IPS-18c (cell line): ENCODE measurements at regions not wholly inside any gene's neighbourhood (a gene's known extent, or its start where the extent isn't known, plus 50 kb on each side); places are given as distances from the start of the nearest gene placed in this dataset.
A peak's percentile ranks its signal among the peaks of the same experiment; 100 is the strongest.
"Not testable (repeated sequence)": the region's sequence is repeated elsewhere in the genome, so short reads cannot be mapped to it uniquely, and the experiment has no call there.

Experiments used
- H3K4me3 ChIP-seq: 2 replicates; pipeline ENCODE4 v1.7.0; 2013; ENCODE audit warnings: low read depth, mild to moderate bottlenecking, low read length, moderate library complexity; ENCODE audit not compliant: insufficient read depth
- H3K9me3 ChIP-seq: one replicate; pipeline ENCODE4 v1.6.1; 2013; ENCODE audit warnings: mild to moderate bottlenecking, low read length, moderate library complexity; ENCODE audit not compliant: control insufficient read depth, insufficient read depth

DNA sequence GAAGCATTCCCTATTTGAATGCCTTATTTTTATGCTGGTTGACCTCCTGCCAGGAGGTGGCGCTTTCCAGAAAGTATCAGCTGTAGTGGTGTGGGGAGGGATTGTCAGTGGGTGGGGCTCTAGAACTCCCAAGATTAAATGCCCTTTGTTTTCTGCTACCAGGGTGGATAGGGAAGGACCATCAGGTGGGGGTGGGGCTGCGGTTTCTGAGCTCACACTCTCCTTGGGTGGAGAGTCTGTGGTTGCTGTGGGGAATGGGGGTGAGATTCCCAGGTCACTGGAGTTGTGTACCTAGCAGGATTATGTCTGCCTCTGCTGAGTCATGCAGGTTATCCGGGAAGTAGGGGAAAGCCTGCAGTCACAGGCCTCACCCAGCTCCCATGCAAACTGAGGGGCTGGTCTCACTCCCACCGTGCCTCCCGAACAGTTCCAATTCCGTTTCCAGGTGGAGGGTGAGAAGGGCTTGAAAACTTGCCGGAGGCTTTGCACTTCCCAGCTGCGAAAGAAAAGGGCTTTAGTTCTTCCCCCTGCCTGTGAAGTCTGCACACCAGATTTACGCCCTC is 68.3 kb downstream of the ALG10B start:
- peak overlapping the region; percentile 41; the same call in 1 of the 2 replicates for H3K4me3 ChIP-seq

DNA sequence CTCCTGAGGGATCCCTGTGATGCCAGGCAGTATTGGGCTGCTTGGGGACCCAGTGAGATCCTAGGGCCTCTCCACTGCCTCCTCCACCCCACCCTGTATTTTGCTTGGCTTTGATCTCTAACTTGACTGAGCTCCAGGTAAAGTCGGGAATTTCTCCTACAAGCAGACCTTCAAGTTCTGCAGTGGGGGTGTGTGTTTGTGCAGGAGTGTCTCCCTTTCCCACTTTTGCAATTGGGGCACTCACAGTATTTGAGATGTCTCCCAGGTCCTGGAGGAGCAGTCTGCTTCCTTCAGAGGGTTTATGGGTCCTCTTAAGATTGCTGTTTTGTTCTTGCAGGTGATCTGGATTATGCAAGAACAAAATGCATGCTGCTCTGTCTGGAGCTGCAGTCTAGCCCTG is 68.9 kb downstream of the ALG10B start:
- peak overlapping the region; percentile 41; the same call in 1 of the 2 replicates for H3K4me3 ChIP-seq
- no peaks in the 10 kb centered on the region for H3K9me3 ChIP-seq

More for the DNA sequence above, 68.3 kb downstream of the ALG10B start:
- no peaks in the 10 kb centered on the region for H3K9me3 ChIP-seq

DNA sequence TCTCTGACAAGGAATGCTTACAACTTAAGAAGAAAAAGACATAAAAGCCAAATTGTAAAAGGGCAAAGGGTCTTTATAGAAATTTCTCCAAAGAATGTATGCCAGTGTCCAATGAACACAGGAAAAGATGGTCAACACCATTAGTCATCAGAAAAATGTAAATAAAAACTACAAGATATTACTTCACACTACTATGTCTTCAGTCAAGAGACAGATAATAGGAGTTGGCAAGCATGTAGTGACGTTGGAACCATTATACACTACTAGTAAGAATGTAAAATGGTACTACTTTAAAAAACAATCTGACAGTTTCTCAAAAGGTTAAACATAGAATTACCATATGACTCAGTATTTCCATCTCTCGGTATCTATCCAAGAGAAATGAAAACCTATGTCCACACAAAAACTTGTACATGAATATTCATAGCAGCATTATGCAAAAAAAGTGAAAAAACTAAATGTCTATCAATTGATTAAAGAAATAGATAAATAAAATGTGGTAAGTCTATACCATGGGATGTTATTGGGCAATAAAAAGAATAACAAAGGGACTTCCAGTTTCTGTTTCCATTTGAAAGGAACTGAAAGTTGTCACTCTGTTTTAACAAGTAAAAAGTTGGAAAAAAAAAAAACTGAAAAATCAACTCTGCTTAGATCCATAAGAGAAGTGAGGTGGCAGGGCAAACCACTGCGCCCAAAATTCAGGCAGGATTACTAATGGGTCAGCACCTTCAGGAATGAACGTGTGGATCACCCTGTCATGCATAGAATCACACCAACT is 69.8 kb downstream of the ALG10B start:
- no peak overlapping the region for H3K4me3 ChIP-seq
- no peaks in the 10 kb centered on the region for H3K9me3 ChIP-seq

DNA sequence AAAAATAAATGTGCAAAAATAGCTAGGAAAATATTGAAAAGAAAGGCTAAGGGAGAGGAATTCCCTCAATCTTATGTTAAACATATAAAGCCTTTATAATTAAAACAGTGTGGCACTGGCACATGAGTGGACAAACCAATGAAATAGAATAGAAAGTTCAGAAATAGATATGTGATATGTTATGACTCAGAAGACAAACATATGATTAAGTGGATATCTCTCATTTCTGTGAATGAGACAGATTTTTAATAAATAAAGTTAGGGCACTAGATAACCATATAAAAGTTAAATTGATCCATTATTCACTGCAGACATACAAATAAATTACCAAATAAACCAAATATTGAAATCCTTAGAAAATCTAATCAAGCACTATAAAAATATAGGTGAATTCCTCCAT is 73.0 kb downstream of the ALG10B start:
- no peak overlapping the region for H3K4me3 ChIP-seq

DNA sequence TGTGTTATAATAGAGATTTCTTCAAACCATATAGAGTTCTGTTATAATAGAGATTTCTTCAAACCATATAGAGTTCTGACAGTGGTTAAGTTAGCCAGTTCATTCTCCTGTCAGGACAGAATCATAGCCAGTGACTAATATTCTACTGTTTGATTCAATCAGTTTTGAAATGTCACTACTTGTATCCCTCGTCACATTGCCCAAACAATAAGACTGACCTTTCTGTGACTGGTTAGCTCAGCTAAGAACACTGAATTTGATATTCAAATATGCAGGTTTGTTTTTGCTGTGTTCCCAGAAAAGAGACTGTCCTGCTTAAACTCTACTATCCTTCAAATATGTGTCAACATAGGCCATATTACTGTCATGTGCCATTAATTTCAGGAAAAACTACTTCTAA is 74.4 kb downstream of the ALG10B start:
- H3K9me3 ChIP-seq, result no peaks in the 10 kb centered on the region
- H3K4me3 ChIP-seq, result no peak overlapping the region

More for the DNA sequence above, 73.0 kb downstream of the ALG10B start:
- no peaks in the 10 kb centered on the region for H3K9me3 ChIP-seq

DNA sequence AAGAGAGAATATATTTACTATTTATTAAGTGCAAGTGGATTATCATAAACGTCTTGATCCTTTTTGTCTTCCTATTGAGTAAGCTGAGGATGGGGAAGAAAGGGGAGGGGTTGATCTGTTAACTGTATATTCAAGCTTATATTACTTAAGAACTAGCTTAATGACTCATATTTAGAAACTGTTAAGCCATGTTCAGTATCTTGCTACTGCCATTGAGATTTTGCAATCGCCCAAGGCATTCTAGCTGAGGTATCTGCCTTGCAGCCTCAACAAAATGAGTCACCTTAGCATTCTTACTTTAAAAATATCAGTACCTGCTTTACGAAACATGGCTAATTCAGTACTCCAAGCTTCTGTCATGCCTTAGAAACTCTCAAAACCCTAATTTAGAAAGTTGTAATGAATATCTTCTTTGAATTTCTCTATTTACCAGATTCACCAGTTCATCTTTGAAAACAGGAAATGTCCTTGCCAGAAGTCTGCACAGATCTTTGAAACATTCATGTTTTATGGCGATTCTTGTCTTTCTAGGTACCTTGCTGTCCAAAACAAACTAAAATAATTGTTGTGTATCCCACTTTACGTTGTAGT is 76.1 kb downstream of the ALG10B start:
- no peak overlapping the region for H3K4me3 ChIP-seq
- no peaks in the 10 kb centered on the region for H3K9me3 ChIP-seq

DNA sequence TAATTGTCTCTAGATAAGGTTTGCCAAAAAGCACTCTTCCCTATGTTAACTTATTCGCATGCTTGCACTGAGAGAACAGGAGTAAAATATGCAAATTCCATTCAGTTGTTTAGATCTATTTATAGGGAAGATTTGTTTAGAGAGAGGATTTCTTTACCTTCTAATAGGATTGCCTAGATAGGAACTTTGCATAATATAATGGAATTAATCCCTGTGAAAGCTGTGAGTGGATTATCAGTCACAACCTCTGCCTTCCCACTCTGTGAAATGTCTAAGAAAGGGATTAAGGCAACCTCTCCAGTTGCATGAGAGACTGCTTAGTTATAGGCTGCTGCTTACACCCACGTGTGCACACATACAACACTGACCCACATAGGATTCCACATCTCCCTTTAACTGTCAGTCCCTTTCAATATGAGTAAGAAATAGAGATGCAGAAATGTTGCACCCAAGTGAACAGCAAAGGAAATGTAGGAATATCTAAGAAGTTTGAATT is 83.2 kb downstream of the ALG10B start:
- H3K4me3 ChIP-seq, result no peak overlapping the region
- H3K9me3 ChIP-seq, result no peaks in the 10 kb centered on the region

DNA sequence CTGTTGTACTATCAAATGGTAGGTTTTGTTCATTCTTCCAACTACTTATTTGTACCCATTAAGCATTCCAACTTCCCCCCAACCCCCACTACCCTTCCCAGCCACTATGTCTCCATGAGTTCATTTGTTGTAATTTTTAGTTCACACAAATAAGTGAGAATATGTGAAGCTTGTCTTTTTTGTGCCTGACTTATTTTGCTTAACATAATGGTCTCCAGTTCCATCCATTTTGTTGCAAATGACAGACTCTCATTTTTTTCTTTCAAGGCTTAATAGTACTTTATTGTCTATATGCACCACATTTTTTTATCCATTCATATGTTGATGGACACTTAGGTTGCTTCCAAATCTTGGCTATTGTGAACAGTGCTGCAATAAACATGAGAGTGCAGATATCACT is 86.2 kb downstream of the ALG10B start:
- Histone ChIP-seq H3K9me3 (no peaks in the 10 kb centered on the region), H3K4me3 (no peak overlapping the region)

DNA sequence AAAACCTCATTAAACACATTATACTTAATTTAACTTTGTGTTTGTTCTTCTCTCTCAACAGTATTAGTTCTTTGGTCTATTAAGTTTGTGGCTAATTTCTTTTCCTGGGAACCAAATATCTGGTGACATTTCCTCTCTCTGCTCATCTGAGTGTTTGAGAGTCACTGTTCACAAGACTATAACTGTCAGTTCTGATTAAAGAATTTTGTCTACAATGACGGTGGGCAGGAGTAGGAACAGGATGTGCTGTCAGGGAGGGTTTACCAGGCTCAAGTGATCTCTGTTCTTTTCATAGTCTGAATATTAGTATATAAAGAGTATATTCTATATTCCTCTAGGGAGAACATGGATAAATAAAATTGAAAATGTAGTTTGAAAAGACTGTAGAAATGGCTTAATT is 92.9 kb downstream of the ALG10B start:
- Histone ChIP-seq H3K9me3 (no peaks in the 10 kb centered on the region), H3K4me3 (no peak overlapping the region)

DNA sequence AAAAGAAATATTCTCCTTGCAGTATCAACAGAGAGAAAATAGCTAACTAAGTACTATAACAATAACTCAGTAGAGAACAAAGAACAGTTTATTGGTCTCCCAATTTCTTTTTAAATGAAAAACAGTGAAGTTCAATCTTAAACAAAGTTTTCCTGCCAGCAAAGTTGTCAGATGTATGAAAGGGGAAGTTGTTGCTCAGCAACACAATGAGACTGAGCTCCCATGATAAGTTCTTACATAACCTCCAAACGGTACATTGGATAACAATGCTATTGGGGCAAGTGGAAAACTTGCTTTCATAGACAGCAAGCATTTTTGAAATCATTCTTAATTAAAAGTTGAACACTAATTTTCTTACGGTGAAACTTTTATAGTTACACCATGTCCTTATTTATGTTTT is 94.9 kb downstream of the ALG10B start:
- Histone ChIP-seq H3K9me3 (no peaks in the 10 kb centered on the region), H3K4me3 (no peak overlapping the region)

DNA sequence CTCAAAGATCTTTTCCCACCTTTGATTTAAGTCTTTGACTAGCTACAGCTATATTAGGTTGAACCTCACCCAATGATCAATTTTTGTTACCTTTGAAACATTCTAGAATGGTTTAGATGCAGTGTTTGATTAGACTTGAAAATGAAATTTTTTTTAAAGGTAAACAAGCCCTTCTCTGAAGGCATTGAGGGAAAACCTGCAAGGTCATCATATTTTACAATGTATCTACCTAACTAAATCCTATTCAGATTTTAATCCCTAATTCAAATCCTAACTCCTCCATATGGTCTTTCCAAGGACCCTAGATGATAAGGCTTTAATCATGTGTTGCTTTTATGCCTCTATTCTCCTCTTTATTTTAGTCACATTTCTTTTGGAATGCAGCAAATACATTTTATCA is 95.4 kb downstream of the ALG10B start:
- Histone ChIP-seq H3K9me3 (no peaks in the 10 kb centered on the region), H3K4me3 (no peak overlapping the region)

DNA sequence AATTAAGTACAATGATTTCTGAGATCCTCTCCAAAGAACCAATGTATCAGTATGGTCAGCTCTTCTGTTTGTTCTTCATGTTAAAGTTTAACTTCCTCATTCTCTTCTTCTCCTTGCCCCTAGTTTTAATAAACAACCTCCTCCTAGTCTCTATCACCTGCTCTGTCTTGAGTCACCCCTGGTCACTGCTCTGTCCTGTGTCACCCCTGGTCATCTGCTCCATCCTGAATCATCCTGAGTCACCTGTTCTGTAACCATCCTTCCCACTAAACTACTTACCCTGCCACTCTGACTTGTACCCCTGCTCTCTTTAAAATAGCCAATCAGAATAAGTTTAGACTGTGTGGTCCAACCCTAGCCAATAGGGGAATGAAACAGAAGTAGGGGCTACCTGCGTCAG is 100.5 kb downstream of the ALG10B start:
- H3K4me3 ChIP-seq, result no peak overlapping the region
- no peaks in the 10 kb centered on the region for H3K9me3 ChIP-seq

DNA sequence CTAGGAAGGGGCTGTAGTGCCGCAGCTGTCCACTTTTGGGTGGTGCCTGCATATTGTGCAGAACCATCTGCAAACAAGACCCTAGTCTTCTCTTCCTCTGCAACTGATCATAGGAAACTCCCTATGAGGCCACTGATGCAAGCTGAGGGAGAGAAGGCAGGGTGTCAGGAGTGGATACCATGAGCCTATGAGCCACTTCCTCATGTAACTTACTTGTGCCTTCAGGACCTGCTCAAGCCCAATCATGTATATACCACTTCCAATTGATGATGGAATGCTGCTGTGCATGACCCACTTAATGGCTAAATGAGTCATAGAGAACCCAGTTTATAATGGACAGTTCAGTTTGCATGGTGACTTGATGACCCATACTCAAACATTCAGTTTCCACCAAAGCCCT is 107.9 kb downstream of the ALG10B start:
- no peak overlapping the region for H3K4me3 ChIP-seq
- H3K9me3 ChIP-seq, result no peaks in the 10 kb centered on the region

DNA sequence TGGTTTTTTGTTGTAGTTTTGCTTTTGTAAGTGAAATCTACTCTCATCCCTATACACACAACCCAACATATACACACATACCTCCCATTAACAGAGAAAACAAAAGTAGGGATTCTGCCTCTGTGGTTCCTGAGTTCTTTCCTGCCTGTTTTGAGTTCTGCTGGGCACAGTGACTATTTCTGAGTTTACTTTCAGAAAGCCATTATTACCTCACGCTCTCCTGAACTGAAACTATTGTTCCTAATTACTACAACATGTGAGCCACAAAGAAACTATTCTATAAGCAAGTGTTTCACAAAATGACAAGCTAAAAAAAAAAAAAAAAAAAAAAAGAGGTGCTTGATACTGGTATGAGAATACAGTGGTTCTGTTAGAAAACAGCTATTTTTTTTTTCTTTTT is 110.9 kb downstream of the ALG10B start:
- H3K9me3 ChIP-seq, result no peaks in the 10 kb centered on the region
- no peak overlapping the region for H3K4me3 ChIP-seq

DNA sequence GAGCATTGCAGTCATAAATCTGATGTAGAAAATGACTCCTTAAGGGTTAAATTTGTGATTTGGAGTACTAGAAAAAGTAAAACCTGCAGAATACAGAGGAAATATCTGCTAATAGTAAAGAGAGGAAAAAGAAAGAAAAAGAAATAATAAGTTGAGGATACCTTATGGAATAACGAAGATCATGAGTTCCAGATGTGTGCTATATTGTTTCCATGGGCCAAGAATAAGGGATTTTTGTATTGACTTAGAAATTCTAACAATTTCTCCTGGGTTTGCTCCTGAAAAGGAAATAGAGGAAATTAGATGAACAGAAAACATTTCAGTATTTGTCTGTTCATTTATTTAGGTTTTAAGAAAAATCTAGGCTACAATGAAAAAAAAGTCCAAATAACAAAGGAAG is 115.3 kb downstream of the ALG10B start:
- Histone ChIP-seq H3K4me3 (no peak overlapping the region), H3K9me3 (peaks cover 2% of the 10 kb centered on the region)

DNA sequence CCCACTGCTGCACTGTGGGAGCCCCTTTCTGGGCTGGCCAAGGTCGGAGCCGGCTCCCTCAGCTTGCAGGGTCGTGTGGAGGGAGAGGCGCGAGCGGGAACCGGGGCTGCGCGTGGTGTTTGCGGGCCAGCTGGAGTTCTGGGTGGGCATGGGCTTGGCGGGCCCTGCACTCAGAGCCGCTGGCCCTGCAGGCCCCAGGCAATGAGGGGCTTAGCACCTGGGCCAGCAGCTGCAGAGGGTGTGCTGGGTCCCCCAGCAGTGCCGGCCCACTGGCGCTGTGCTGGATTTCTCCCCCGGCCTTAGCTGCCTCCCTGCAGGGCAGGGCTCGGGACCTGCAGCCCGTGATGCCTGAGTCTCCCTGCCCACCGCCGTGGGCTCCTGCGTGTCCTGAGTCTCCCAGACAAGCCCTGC is 125.3 kb downstream of the ALG10B start:
- H3K9me3 ChIP-seq, H3K4me3 ChIP-seq: not testable (repeated sequence)

DNA sequence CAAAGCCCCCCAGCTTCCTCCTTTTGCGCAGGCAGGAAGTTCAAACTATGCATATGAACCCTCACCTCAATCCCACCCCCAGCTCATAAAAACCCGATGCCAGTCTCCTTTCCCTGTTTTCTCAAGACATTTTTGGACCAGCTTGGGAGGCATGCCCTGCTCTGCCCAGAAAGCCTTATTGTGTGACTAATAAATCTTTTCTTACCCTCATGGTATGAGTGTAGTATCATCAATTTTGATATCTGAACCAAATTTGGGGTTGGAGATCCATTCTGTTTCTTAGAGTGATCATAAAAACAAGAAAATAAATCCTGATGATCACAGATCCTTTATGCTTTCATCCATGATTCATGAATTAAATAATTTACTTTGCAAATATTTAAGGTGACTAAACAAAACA is 128.5 kb downstream of the ALG10B start:
- Histone ChIP-seq H3K4me3 (no peak overlapping the region), H3K9me3 (no peaks in the 10 kb centered on the region)

DNA sequence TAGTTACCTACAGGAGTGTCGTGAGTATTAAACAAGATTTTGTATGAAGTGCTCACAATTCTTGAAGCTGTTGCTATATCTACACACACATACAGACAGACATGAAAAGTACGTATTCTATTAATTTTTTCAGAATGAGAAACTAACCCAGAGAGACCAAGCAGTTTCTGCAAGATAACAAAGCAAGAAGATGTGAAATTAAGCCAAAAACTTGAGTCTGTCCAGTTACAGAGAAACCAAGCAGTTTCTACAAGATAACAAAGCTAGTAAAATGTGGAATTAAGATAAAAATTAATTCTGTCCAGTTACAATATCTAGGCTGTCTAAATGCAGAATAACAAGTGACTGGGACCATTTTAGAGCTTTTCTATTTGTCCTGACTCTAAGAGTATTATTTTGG is 132.4 kb downstream of the ALG10B start:
- no peaks in the 10 kb centered on the region for H3K9me3 ChIP-seq

More for the DNA sequence above, 132.4 kb downstream of the ALG10B start:
- no peak overlapping the region for H3K4me3 ChIP-seq
